HG02852 (cell line): ENCODE measurements at regions not wholly inside any gene's neighbourhood (a gene's known extent, or its start where the extent isn't known, plus 50 kb on each side); places are given as distances from the start of the nearest gene placed in this dataset.

Experiments used
- ATAC-seq: cut with Tn5 transposase; IDR thresholded peaks from one replicate; pipeline ENCODE4 v1.9.1; 2021; ENCODE audit warnings: mild to moderate bottlenecking, moderate library complexity; ENCODE audit not compliant: unreplicated experiment

DNA sequence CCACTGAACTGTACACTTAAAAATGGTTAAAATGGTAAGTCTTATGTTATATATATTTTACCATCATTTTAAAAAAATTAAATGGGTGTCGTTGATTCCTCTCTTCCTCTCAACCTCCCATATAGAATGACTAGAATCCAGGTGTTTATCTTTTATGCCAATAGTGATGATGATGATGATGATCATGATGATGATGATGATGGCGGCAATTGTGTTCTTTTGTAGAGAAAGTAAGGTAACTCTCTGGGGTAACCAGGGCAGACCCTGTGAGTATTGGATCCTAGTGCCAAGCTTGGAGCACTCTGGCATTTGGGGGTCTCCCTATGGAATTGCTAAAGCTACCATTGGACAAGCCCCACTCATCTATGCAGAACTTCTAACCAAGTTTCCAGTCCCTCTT lies 113.6 kb downstream of the GLI2 start:
- no peak for ATAC-seq

DNA sequence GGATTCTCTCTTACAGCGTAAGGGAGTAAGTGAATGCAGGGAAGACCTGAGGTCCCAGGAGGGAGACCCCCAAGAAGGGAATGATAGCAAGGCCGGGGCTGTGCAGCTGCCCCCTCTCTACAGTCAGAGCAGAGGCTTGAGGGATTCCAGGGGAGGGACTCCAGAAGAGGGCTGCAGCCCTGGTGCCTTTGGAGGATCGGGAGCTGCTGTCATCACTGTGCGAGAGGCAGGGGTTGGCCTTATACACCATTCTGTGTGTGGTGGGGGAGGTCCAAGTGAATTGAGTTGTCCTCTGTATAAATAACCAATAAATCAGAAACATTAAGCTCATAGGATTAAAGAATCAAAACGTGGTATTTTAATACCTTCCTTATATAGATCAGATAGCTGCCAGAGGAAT lies 114.9 kb downstream of the GLI2 start:
- no peak for ATAC-seq

DNA sequence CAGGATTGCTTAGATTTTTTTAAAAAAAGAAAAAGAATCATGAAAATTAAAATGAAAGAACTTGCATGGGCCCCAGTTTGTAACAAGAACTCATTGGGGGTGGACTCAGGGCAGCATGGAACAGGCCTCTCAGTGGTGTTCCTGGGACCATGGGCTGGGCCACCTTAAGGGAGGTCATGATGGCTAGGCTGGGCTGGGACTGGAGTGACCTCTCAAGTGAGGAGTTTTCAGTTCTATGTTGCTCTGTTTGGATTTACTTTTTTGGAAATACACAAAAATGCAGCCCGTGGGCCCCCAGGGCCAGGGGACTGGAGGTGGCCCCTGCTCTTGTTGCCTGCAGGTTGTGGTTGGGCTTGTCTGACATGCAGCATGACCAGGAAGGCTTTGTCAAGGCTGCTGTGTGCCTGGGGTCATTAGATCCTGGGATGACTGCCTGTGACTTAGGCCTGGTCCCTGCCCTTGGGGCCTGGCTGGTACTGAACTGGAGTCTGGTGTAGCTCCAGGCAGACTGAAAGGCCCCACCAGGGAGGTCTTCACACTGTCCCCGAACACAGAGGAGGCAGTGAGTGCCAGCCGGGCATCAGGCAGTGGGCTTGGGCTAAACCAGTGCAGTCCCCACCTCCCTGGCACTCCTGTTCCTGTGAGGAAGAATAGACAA lies 115.6 kb downstream of the GLI2 start:
- ATAC-seq = no peak

DNA sequence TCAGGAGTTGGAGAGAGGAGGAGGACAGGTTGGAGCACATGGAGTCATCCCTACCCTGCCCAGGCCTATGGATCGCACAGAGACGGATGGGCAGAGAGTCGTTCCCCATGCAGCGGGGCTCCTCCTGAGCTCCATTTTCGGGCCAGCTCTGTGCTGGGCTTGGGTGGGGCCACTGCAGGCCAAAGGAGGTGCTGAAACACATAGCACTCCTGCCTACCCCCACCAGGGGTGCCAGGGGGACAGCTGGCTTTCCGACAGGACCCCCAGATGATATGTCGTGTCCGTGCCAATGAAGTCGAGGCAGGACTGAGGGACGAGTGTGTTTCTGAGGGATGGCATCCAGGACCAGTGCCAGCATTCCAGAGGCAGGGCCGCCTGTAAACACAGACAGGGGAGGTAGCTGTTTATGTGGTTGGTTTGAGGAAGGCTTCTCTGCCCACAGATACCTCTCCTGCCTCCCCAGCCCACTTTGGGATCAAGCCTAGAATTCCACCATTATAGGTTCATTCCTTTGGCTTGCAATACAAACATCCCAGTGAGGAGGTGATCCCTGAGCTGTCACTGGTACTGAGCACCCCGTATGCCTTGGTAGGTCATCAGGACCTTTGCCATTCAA lies 116.6 kb downstream of the GLI2 start:
- no peak for ATAC-seq

DNA sequence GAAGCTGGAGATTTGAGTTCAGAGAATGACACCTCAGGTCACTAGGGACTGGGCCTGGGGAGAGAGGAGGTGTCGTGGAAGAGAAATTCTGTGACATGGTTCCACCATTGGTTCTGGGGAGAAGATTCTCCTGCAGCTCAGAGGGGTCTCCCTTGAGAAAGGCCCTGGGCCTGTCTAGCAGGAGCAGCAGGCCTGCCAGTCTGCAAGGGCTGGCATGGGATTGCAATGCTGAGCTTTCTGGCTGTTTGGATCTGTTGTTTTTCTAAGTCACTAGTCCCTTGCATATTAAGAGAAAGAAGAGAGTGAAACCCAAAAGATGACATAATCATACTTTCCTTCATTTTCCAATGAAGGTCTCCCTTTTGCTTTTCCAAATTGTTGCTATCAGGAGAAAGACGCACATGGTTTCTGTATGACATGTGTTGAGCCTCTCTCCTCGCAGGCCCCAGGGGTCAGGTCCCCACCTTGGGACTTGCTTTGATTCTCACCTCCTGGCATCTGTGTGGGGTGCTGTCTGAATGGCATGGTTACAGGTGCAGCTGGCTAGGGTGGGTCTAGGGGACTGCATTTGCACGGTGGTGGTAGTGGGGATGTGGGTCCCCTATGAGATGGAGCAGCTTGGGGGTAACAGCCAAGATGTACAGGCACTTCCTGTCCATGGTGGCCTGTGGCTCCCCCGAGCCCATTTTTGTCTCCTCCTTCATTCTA lies 117.8 kb downstream of the GLI2 start:
- ATAC-seq = no peak

DNA sequence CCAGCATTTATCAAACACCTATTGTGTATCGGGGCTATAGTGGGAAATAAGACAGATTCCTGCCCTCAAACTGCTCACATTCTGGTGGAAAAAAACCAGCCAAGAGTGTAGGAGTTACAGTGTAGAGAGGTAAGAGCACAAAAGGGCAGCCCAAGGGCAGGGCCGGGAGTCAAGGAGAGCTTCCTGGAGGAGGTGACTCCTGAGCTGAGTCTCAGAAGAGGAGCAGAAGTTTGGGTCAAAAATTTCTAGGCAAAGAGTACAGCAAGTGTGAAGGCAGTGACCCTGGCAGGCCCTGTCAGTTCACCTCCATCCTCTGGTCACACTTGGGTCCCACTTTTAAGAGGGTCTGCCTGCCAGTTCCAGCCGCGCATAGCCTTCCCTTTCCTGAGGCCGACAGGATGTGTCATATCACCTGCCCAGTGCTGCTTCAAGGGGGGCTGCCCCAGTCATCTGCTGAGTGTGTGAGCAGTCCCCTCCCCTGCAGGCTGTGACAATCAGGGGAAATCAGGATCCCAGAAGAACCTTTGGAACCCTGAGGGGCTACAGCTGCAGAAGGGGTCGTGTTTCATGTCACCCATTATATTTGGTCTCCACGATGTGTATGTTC lies 118.4 kb downstream of the GLI2 start:
- no peak for ATAC-seq

DNA sequence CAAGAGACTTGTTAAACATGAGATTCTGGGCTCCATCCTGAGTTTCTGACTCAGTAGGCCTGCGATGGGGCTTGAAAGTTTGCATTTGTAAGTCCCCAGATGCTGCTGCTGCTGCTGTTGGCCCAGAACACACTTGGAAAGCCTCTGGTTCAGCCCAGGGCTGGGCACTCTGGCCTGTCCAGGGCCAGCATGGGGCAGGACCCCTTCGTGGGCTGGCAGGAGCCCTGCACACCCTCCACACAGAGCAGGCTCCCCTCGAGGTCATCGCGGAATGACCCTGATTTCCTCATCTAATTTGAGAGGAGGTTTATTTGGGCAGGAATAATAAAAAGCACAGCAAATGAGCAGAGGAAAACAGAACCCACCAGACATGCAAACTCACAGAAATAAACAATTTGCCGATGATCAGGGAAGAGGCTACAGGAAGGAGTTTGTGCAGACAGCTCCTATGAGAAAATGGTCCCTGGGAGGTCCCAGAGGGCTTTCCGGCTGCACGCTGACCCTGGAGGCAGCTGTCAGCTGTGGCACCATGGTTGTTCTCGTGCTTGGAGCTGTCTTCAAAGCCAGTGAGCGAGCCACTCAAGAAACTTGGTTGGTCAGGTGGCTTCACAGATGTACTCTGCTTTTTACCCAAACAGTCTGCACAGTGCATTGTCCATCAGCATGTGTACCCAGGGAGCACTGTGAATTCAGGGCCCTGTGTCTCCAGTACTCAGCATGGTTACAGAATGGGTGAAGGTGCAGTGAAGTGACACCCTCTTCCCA lies 119.3 kb downstream of the GLI2 start:
- no peak for ATAC-seq

DNA sequence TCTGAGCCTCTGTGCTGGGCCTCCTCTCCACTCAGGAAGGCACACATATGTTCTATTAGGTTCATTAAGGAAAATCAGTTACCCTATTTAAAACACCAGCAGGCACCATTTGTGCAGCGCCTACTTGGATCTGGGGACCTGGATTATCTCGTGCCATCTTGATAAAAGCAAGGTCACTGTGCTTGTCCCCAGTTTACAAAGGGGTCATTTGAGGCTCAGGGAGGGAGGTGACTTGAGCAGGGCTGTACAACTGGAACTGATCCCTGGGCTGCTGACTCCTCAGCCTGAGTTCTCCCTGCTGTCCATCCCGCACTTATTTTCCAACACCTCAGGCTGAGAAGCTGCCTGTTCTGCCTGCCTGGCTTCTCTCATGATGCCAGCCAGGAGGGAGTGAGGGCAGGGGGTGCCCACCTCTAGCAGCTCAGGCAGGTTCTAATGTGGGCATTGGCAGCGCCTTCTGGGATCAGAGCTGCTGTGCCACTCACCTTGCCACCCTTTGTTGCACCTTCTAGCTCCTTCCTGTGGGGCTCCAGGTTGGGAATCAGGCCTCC lies 120.3 kb downstream of the GLI2 start:
- no peak for ATAC-seq

DNA sequence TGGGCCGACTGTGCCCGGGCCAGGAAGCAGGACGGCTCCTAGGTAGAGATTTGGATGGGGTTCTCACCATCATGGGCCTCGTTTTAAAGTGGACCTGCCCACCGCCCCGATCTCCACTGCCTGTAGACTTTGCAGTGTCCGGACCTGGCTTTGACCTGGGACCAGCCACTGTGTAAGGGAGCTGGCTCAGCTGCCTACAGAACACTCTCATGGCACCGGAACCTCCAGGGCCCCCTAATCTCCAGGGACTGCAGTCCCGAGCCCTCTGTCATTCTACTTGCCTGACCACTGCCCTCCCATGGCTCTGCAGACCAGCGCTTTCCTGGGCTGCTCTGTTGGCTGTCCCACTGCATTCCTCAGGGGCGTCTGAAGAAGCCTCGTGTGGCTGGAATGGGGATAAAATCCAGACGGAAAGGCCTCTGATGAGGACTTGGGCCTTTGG lies 120.8 kb downstream of the GLI2 start:
- no peak for ATAC-seq

DNA sequence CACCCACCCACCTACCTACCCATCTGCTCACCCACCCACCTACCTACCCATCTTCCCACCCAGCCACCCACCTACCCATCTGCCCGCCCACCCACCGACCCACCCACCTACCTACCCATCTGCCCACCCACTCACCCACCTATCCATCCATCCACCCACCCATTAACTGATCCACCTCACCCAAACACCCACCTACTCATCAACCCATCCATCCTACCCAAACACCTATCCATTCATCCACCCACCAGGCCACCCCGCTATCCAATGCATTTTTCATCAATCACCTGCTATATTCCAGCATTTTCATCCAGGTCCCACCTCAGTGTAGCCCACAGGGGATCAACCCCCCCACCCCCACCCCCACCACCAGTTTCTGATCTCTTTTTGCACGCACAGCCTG lies 121.8 kb downstream of the GLI2 start:
- ATAC-seq = no peak

DNA sequence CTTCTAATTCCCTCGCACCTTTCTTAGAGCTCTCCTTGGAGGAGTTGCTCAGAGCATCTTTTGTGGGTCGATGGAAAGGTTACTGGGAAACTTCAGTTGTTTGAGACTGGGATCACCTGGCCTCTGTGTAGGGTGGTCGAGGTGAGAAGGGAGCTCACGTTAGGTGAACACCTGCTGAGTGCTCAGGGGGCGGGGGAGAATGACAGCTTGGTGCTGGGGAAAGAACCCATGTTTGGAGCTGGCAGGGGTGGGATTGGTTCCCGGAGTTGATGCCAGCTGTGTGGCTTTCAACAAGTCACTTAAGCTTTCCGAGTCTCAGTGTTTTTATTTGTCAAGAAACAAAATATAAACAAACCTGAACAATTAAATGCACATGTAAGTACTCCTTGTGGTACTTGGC lies 122.3 kb downstream of the GLI2 start:
- no peak for ATAC-seq

DNA sequence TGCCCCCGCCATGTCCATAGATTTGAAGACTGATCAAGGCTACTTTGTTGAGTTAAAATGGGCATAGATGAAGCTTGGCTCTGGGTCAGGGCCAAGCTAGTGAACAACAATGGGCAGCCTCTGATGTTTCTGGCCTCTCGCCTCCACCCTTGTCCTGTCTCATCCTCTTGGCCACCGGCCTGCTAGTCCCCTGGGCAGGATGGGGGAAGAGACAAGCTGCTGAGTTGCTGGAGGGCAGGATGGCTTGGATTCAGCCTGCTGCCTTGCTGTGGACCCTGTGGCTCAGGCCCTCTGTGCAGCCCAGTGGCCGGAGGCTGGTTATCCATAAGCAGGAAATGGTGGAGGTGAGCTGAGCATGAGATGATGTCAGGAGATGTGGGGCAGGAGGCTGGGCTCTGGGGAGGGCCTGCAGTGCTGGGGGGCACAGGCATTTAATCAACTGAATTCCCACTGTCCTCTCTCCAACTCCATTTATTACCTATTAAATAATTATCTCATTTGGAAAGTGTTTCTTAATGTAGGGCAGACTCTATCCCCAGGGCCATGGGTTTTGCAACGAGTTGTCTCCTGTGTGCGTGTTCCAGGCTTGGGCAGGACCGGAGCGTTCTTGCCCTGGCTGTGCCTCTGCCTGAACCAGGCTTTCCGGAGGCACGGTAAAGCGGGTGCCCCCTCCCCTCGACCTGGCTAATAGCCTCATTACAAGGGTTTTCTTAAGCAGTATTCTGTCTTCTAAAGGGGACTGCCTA lies 122.9 kb downstream of the GLI2 start:
- ATAC-seq = no peak

DNA sequence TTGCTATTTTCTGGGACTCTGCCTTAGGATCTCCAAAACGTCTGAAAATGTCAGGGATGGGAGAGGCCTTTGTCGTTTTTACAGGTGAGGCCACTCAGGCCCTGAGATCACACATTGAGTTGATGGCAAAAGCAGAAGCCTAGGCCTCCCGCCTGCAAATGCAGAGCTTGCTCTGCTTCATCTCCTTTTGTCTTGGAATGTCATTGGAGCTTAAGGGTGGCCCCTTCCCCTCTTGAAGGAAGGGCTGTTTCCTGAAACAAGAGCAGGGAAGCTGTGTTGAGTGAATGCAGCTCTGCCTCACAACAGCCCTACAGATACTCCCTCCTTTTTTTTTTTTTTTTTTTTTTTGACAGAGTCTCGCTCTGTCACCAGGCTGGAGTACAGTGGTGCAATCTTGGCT lies 123.5 kb downstream of the GLI2 start:
- no peak for ATAC-seq

DNA sequence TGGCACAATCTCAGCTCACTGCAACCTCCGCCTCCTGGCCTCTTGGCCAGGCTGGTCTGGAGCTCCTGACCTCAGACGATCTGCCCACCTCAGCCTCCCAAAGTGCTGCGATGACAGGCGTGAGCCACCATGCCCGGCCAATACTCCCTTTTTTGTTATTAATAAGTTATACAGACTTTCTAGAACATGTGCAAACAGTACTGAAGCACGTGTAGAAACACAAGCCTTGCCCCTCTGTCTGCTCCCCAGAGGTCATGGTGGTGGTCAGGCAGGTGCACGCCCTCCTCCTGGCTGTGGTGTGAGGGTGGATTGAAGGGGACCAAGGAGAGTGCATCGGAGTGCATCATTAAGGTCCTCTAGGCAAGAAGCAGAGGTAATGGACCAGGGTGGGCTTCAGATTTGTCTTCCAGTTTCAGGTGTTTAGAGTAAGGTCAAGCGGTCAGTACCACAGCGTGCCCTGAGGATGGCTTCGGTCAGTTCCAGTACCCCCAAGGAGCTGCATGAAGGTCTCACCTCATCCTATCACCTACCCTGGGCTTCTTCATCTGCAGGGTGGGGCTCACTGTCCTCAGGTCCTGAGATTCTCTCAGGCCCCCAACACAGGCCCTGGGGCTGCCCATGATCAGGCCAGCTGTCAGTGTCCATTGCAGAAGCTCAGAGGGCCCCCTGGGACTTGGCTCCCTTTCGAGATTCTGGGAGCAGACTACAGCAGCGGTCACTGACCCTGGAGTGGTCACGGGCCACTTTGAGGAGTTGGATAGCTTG lies 124.3 kb downstream of the GLI2 start:
- no peak for ATAC-seq

DNA sequence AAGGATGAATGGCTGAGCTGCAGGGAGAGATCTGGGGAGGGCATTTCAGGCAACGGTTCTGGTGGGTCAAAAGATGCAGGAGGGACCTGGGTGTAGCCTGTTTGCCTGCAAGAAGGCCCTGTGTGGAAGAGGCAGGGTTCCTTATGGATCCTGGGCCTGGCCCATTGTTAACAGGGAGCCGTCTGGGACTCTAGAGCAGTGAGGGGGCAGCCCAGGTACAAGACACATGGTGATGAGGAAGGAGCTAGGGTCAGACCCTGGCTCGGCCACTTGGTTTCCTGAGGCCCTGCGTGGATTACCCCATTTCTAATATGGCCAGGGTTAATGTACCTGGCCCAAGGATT lies 124.9 kb downstream of the GLI2 start:
- no peak for ATAC-seq

DNA sequence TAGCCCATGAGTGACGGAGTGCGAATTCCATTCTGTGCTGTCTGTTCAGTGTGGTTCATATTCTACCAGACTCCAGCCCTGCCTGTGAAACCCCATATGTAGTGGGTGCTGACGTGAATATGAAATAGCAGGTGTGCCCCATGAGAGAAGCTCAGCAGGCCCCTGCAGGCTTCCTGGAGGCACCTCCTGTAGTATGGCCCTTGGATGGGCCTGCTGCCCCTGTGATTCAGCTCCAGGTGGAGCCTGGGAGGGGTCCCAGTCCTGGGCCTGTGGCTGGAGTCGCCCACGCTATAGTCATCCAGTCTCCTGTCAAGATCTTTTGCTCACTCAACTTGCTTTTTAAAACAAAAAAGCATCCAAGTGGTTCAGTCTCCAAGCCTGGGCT lies 125.5 kb downstream of the GLI2 start:
- ATAC-seq = no peak

DNA sequence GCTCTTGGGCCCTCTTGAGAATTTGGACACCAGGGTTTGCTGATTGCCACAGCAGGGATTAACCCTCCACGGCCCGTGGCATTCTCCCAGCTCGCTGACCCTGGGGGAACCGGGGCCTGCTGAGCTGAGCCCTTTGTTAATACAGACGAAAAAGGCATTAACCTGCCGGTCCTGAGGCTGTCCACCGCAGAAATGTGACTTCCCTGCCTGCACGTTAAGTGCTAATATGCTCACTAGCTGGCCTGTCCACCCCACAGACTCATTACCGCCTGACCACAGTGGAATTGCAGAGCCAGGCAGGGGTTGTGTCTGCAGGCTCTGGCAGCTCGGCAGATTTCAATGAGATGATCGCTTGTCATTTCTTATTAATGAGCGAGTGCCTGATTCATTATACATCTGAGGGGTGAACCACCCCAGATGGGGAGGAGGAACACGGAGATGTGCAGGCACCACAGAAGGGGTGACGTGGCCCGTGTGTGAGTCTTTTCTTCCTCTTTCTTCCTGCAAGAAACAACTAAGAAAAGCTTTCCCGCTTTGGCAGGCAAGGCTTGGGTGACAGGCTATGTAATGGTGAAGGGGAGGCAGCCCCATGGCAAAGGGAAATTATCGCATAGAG lies 126.0 kb downstream of the GLI2 start:
- ATAC-seq = no peak

DNA sequence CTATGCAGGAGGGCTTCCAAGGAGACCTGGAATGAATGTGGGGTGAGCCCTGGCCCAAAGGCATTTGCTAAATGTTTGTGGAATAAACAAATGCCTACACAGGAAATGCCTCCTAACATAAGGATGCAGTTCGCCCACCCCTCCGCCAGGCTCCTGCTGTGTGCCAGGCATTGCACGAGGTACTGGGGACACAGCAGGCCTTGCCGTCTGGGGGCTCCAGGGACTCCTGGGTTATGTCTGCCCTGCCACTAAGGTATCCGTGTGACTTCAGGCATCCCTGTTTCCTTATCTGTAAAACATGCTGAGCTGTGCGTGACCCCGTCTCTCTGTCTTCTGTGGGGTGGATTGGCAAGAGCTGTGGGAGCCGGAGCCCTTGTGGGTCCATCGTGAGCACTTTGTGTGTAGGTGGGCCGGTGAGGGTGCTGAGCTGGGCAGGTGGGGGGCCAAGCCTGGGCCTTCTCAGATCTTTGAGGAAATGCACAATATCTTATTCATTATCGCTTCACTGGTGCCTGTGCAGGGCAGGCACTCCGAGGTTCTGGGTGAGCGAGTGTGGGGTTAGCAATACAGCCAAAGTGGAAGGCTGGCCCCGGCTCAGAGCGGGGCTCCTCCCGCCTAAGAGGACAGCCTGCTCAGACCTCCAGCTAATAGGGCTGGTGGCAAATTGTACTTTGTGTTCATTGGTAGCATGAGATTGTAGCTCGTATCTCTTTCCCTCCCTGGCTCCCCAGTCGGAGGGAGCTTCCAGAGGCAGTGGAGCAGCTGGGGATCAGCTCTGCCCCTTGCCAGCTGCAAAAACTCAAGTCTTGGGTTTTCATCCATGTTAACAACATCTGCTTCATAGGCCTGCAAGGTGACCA lies 126.8 kb downstream of the GLI2 start:
- ATAC-seq = no peak
